Gastroesophageal sphincter (tissue), 3 donors: ENCODE measurements at regions not wholly inside any gene's neighbourhood (a gene's known extent, or its start where the extent isn't known, plus 50 kb on each side); places are given as distances from the start of the nearest gene placed in this dataset.

Experiments used
- EP300 ChIP-seq: sonication (generic); formaldehyde crosslinking; IDR thresholded peaks from one replicate; pipeline ENCODE4 v1.6.1; 2017; ENCODE audit warnings: antibody characterized with exemption, mild to moderate bottlenecking
- POLR2A ChIP-seq, 2 donors: fragments of 450-650 bp; IDR thresholded peaks; one replicate each; pipeline ENCODE4 v1.6.1; 2017; ENCODE audit warnings: antibody characterized with exemption in 2 of 2, mild to moderate bottlenecking in 2 of 2, moderate library complexity in 1 of 2
- TF ChIP-seq, protein P1 (sequence below), 4 experiments: fragments of 200-600 bp in 2 of 4; fragments of 450-650 bp in 2 of 4; sonication (generic) in 1 of 4; IDR thresholded peaks; one replicate each; pipeline ENCODE4 v1.5.1; 2017 to 2019; ENCODE audit warnings: antibody characterized with exemption in 4 of 4, mild to moderate bottlenecking in 2 of 4, moderate library complexity in 2 of 4

DNA sequence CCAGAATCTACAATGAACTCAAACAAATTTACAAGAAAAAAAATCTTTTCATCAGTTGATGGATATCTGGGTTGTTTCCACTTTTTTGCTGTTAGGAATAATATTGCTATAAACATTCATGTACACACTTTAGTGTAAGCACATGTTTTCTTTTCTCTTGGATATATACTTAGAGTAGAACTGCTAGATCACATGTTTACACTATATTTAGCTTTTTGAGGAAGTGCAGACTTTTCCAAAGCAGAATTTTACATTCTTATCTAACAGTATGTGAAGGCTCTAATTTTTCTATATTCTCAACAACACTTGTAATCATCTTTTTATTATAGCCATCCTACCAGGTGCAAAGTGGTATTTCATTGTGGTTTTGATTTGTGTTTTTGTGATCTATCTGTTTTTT lies 103.6 kb upstream of the RMP24 start:
- TF ChIP-seq, protein P1, sequence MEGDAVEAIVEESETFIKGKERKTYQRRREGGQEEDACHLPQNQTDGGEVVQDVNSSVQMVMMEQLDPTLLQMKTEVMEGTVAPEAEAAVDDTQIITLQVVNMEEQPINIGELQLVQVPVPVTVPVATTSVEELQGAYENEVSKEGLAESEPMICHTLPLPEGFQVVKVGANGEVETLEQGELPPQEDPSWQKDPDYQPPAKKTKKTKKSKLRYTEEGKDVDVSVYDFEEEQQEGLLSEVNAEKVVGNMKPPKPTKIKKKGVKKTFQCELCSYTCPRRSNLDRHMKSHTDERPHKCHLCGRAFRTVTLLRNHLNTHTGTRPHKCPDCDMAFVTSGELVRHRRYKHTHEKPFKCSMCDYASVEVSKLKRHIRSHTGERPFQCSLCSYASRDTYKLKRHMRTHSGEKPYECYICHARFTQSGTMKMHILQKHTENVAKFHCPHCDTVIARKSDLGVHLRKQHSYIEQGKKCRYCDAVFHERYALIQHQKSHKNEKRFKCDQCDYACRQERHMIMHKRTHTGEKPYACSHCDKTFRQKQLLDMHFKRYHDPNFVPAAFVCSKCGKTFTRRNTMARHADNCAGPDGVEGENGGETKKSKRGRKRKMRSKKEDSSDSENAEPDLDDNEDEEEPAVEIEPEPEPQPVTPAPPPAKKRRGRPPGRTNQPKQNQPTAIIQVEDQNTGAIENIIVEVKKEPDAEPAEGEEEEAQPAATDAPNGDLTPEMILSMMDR (IDR thresholded peaks at IDR 0.05): no peak
- TF ChIP-seq POLR2A (IDR thresholded peaks at IDR 0.05) (no peak), EP300 (no peak)
